Natural killer cell (primary cell): ENCODE measurements at regions not wholly inside any gene's neighbourhood (a gene's known extent, or its start where the extent isn't known, plus 50 kb on each side); places are given as distances from the start of the nearest gene placed in this dataset.
"Not testable (repeated sequence)": the region's sequence is repeated elsewhere in the genome, so short reads cannot be mapped to it uniquely, and the experiment has no call there.

Experiments used
- ATAC-seq, 3 donors: fragments of 150-1000 bp in 2 of 3; fragments of 200-7000 bp in 1 of 3; cut with Tn5 transposase; 1 replicate in 1 of 3; 2 replicates in 2 of 3; pipeline ENCODE4 v1.10.0; 2021; ENCODE audit warnings: mild to moderate bottlenecking in 2 of 3, moderate library complexity in 2 of 3
- DNase-seq, 2 donors: peaks; one replicate each; pipeline versions ENCODE4 v3.0.0 to v3.0.0-alpha.2; 2013 to 2021; ENCODE audit warnings: mixed read lengths in 1 of 2
- H3K27ac ChIP-seq: one replicate; pipeline ENCODE4 v1.5.1; 2013; ENCODE audit warnings: mild to moderate bottlenecking, low read length
- H3K27me3 ChIP-seq: one replicate; pipeline ENCODE4 v1.6.1; 2013; ENCODE audit warnings: low read length; ENCODE audit not compliant: control insufficient read depth, insufficient read depth
- H3K36me3 ChIP-seq: one replicate; pipeline ENCODE4 v1.6.1; 2013; ENCODE audit warnings: low read length; ENCODE audit not compliant: control insufficient read depth, insufficient read depth
- H3K4me1 ChIP-seq: one replicate; pipeline ENCODE4 v1.6.1; 2013; ENCODE audit warnings: low read length; ENCODE audit not compliant: control insufficient read depth, insufficient read depth
- H3K4me3 ChIP-seq: one replicate; pipeline ENCODE4 v1.5.1; 2013; ENCODE audit warnings: low read length
- H3K9me3 ChIP-seq: one replicate; pipeline ENCODE4 v1.6.1; 2013; ENCODE audit warnings: low read length; ENCODE audit not compliant: control insufficient read depth, insufficient read depth
- H3K27ac Mint-ChIP-seq, 2 donors: one replicate each; pipeline ENCODE4 v1.8.0; 2022; ENCODE audit warnings: mild to moderate bottlenecking in 2 of 2, mixed read lengths in 2 of 2, moderate library complexity in 1 of 2
- H3K27me3 Mint-ChIP-seq, 2 donors: one replicate each; pipeline ENCODE4 v1.8.0; 2022; ENCODE audit warnings: low read depth in 2 of 2, mixed read lengths in 2 of 2
- H3K36me3 Mint-ChIP-seq: one replicate; pipeline ENCODE4 v1.8.0; 2022; ENCODE audit warnings: mixed read lengths
- H3K4me1 Mint-ChIP-seq, 2 donors: one replicate each; pipeline ENCODE4 v1.8.0; 2022; ENCODE audit warnings: mixed read lengths in 2 of 2
- H3K4me3 Mint-ChIP-seq: one replicate; pipeline ENCODE4 v1.8.0; 2022; ENCODE audit warnings: mild to moderate bottlenecking, moderate library complexity, mixed read lengths
- H3K9me3 Mint-ChIP-seq, 2 donors: one replicate each; pipeline ENCODE4 v1.8.0; 2022; ENCODE audit warnings: mixed read lengths in 2 of 2
- WGBS: methylation state at CpG from one replicate; pipeline ENCODE4 v1.1.7; 2013; ENCODE audit warnings: missing lambda C conversion rate; ENCODE audit not compliant: insufficient coverage; 5-methylcytosine and 5-hydroxymethylcytosine counted together
- intact Hi-C: fragments of 100-400 bp; cut with micrococcal nuclease; formaldehyde crosslinking; loops from one replicate; pipeline ENCODE4 v1.14.2; 2022

GRCh38 chr16:15307184-15307583, 70.9 kb downstream of the NPIPA5 start:
- H3K27ac Mint-ChIP-seq, intact Hi-C loops, H3K4me3 ChIP-seq: not testable (repeated sequence)

GRCh38 chr16:15305889-15306288, 72.2 kb downstream of the NPIPA5 start:
- WGBS = 100% methylated on average over 1 of the region's 2 CpGs
- H3K36me3 ChIP-seq, H3K27ac ChIP-seq, H3K4me1 Mint-ChIP-seq, H3K27ac Mint-ChIP-seq, H3K4me3 Mint-ChIP-seq, H3K36me3 Mint-ChIP-seq, H3K9me3 Mint-ChIP-seq, H3K27me3 Mint-ChIP-seq, H3K4me1 ChIP-seq, DNase-seq, ATAC-seq, H3K9me3 ChIP-seq, intact Hi-C loops, H3K27me3 ChIP-seq, H3K4me3 ChIP-seq: not testable (repeated sequence)

More at GRCh38 chr16:15307184-15307583, 70.9 kb downstream of the NPIPA5 start:
- DNase-seq, H3K4me1 ChIP-seq, ATAC-seq, H3K36me3 Mint-ChIP-seq, H3K27me3 ChIP-seq, H3K9me3 Mint-ChIP-seq, H3K4me3 Mint-ChIP-seq, H3K36me3 ChIP-seq, H3K27me3 Mint-ChIP-seq, H3K4me1 Mint-ChIP-seq, H3K9me3 ChIP-seq, H3K27ac ChIP-seq: not testable (repeated sequence)
- 91% methylated on average over 6 of the region's 8 CpGs for WGBS

GRCh38 chr16:15303667-15304324, 74.3 kb downstream of the NPIPA5 start:
- H3K4me1 ChIP-seq, intact Hi-C loops, H3K4me3 ChIP-seq, H3K27me3 Mint-ChIP-seq, H3K9me3 ChIP-seq, H3K36me3 ChIP-seq, H3K27me3 ChIP-seq, H3K27ac ChIP-seq, ATAC-seq, H3K9me3 Mint-ChIP-seq, H3K36me3 Mint-ChIP-seq, H3K4me1 Mint-ChIP-seq, H3K4me3 Mint-ChIP-seq, DNase-seq, H3K27ac Mint-ChIP-seq: not testable (repeated sequence)
- no CpG with 5 or more reads among the region's 10 CpGs for WGBS

GRCh38 chr16:15297104-15297503, 81.0 kb downstream of the NPIPA5 start:
- H3K4me3 Mint-ChIP-seq, ATAC-seq, H3K27me3 Mint-ChIP-seq, H3K4me1 ChIP-seq, H3K27ac Mint-ChIP-seq, H3K4me3 ChIP-seq, H3K27ac ChIP-seq, H3K9me3 ChIP-seq, H3K36me3 Mint-ChIP-seq, DNase-seq, H3K36me3 ChIP-seq, intact Hi-C loops, H3K27me3 ChIP-seq, H3K4me1 Mint-ChIP-seq, H3K9me3 Mint-ChIP-seq: not testable (repeated sequence)
- 80% methylated on average over 1 of the region's 4 CpGs for WGBS

GRCh38 chr16:15274796-15275195, 103.3 kb downstream of the NPIPA5 start:
- H3K4me3 ChIP-seq, H3K27me3 ChIP-seq, H3K4me3 Mint-ChIP-seq, H3K27ac ChIP-seq, H3K27ac Mint-ChIP-seq, H3K9me3 Mint-ChIP-seq, DNase-seq, H3K4me1 Mint-ChIP-seq, ATAC-seq, H3K36me3 ChIP-seq, H3K27me3 Mint-ChIP-seq, intact Hi-C loops, H3K4me1 ChIP-seq, H3K9me3 ChIP-seq, H3K36me3 Mint-ChIP-seq: not testable (repeated sequence)
- 76% methylated on average over 8 of the region's 8 CpGs for WGBS

GRCh38 chr16:15273964-15274363, 104.1 kb downstream of the NPIPA5 start:
- DNase-seq, H3K27me3 ChIP-seq, H3K27me3 Mint-ChIP-seq, H3K4me1 ChIP-seq, H3K36me3 Mint-ChIP-seq, H3K27ac ChIP-seq, H3K9me3 Mint-ChIP-seq, H3K9me3 ChIP-seq, H3K4me3 ChIP-seq, H3K36me3 ChIP-seq, H3K4me1 Mint-ChIP-seq, intact Hi-C loops, H3K27ac Mint-ChIP-seq, H3K4me3 Mint-ChIP-seq: not testable (repeated sequence)
- ATAC-seq = peak in 1 of 3 donors; percentile 14
- WGBS = no CpG with 5 or more reads among the region's 1 CpG

- H3K4me1 Mint-ChIP-seq, intact Hi-C loops, H3K36me3 Mint-ChIP-seq, DNase-seq, H3K4me3 ChIP-seq, ATAC-seq, H3K36me3 ChIP-seq, H3K27me3 ChIP-seq, H3K4me1 ChIP-seq, H3K27me3 Mint-ChIP-seq, H3K9me3 ChIP-seq, H3K9me3 Mint-ChIP-seq, H3K27ac ChIP-seq, H3K27ac Mint-ChIP-seq, H3K4me3 Mint-ChIP-seq: not testable (repeated sequence)
- 88% methylated on average over 3 of the region's 6 CpGs for WGBS
These were observed 111.2 kb downstream of the NPIPA5 start for GRCh38 chr16:15266941-15267340.

GRCh38 chr16:15262212-15262611, 115.9 kb downstream of the NPIPA5 start:
- H3K27ac ChIP-seq, H3K4me3 ChIP-seq, H3K27me3 ChIP-seq, intact Hi-C loops, H3K9me3 Mint-ChIP-seq, H3K4me1 ChIP-seq, ATAC-seq, DNase-seq, H3K4me1 Mint-ChIP-seq, H3K27ac Mint-ChIP-seq, H3K4me3 Mint-ChIP-seq, H3K36me3 Mint-ChIP-seq, H3K36me3 ChIP-seq, H3K9me3 ChIP-seq, H3K27me3 Mint-ChIP-seq: not testable (repeated sequence)
- WGBS = 25% methylated on average over 2 of the region's 11 CpGs
